ENCODE measurements at regions not wholly inside any gene's neighbourhood (a gene's known extent, or its start where the extent isn't known, plus 50 kb on each side); places are given as distances from the start of the nearest gene placed in this dataset.
A peak's percentile ranks its signal among the peaks of the same experiment; 100 is the strongest.

DNA sequence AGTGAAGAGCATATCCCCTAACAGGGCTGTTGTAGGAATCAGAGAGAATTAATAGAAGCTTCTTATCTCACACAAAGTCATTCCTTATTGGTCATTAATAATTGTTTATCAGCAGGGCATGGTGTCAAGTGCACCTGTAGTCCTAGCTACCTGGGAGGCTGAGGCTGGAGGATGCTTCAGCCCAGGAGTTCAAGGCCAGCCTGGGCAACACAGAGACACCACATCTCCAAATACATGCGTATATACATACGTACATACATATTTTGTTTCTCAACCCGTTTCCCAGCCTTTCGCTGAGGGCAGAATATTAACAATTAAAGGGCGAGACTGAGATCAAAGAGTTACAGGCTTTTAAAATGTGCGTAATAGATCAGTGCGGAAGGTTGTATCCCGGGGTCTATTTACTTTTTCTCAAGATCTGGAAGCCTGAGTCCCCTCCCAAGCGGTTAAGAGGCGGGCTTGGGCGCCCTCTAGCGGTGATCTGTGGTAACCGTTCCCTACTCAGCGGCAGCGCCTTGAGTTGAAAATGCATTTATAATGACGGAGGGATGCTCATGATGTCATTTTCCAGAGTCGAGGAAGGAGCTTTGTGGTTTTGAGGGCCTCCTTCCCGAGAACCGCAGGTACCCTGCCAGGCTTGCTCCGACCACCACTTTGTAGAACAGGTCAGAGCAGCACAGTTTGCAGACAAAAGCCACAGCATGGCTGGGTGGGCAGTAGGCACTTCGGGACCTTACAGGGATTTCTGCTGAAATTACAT, 169.6 kb upstream of the GPR12 start:
- DNase-seq = peak; percentile 46 to 57

- DNase-seq = no peak
These were observed 166.9 kb upstream of the GPR12 start for GRCh38 chr13:26927511-26927910.

DNA sequence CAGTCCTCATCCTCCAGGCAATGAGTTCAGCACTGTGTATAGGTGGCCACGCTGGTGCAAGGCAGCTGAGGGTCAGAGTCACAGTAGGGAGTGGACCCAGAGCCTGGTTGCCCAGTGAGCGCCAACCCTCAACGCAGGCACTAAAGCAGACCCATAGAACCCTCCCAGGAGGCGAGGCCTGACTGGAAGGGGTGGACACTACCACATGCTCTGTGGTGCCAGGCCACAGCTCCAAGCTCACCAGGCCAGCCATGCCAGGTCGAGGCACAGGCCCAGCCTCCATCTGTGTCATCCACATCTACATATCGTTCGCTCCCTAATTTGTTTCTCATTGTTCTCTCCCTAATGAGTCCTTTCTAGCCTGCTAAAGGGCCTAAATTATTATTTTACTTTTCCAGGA, 165.8 kb upstream of the GPR12 start:
- DNase-seq = no peak

DNA sequence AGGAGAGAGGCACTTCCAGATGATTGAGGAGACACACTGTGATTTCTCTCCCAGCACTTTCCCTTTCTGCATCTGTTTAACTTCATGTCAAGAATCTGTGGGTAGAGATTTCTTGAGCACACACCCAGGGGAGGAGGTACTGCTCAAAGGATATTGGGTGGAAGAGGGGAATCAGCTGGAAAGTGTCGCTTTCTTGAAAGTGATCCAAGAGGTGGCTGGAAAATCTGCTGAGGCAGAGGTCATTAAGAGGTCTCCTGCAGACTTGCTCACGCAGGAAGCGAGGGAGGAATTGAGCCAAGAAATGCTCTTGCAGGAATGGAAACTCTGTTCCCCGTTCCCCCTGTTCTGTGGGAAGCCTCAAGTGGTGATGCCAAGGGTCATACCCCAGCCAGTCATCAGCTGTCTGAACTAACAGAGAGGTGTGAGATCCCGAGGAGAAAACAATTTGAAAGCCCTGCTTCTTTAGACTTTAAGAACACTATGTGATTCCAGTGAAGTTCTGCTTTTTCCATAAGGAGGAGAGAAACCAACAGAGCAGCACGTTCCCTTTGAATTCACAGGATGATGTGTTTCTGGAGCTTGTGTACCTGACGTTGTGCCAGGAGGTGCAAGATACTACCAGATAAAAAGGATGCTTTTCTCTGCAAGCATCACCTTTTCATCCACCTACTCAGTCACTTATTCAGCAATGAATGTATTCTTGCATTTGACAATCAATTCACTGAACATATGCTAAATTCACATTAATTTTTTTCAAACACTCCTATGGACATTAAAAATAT, 163.4 kb upstream of the GPR12 start:
- DNase-seq = no peak

GRCh38 chr13:26921918-26922317, 161.3 kb upstream of the GPR12 start:
- DNase-seq = no peak

GRCh38 chr13:26920614-26921355, 160.2 kb upstream of the GPR12 start:
- DNase-seq = no peak

- DNase-seq = no peak
These were observed 159.1 kb upstream of the GPR12 start for GRCh38 chr13:26919732-26920131.

GRCh38 chr13:26919311-26919710, 158.7 kb upstream of the GPR12 start:
- no peak for DNase-seq

GRCh38 chr13:26914624-26915023, 154.0 kb upstream of the GPR12 start:
- no peak for DNase-seq

DNA sequence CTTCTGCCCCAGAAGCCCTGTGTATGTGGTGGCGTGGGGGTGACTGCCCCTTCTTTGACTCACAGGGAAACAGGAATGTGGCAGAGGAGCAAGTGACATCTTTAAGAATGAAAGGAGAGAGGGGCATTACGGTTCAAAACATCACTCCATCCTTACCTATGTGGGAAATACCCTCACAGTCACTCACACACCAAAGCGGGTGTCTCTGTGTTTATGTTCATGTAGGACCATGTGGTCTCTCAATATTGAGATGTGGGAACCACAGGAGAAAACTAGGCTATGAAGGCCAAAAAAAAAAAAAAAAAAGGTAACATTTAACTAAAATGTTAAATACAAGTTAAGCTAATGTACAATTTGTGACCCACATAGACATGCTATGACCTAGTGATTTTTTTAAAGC, 153.6 kb upstream of the GPR12 start:
- DNase-seq = no peak

DNA sequence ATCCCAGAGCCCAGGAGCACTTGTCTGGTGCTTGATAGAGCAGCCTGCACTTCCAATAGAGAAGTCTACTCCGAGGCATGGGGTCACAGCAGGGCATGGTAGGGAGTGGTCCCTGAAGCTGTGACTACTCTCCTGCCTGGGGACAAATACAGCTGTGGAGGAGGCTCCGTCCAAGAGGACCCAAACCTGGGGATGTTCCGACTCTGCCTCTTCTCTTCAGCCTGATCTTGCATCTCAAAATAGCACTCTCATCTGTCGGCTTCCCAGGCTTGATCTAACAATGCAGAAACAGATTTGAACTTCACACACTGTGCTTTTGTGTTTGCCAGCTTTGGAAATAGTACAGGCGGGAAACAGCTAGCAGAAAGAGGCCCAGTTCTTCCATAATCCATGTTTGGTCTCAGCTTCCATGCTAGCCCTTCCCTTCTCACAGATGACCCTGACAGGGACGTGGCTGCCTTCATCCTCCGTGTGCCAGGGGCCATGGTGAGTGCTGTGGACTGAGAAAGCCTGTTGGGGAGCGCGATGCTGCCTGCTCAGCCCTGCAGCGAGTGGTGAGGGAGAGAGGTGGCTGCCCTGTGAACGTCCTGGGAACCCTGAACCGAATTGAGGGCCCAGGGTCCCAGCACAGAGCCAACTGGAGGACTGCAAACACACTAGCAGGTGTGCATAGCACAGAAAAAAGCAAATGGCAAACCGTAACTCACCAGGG, 150.3 kb upstream of the GPR12 start:
- DNase-seq = no peak

DNA sequence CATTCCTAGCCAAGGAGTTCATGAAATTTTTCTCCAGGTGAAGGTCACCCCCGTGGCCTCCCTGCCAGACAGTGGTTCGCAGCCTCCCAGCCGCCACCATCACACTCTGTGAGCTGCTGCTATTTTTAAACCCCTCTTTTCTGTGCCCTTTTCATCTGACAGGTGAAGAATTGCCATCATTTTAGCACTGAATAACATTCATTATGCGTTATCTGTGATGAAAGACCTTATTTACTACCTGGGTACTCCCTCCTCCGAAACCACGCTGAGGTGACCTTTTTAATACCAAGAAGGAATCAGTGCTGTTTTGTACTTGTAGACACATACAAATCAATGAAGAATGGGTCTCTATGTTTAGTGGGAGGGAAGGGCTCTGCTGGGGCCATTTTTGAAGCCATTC, 148.9 kb upstream of the GPR12 start:
- no peak for DNase-seq

- no peak for DNase-seq
These were observed 147.5 kb upstream of the GPR12 start for GRCh38 chr13:26908126-26908525.

- DNase-seq = no peak
These were observed 138.6 kb upstream of the GPR12 start for GRCh38 chr13:26899202-26899601.

DNA sequence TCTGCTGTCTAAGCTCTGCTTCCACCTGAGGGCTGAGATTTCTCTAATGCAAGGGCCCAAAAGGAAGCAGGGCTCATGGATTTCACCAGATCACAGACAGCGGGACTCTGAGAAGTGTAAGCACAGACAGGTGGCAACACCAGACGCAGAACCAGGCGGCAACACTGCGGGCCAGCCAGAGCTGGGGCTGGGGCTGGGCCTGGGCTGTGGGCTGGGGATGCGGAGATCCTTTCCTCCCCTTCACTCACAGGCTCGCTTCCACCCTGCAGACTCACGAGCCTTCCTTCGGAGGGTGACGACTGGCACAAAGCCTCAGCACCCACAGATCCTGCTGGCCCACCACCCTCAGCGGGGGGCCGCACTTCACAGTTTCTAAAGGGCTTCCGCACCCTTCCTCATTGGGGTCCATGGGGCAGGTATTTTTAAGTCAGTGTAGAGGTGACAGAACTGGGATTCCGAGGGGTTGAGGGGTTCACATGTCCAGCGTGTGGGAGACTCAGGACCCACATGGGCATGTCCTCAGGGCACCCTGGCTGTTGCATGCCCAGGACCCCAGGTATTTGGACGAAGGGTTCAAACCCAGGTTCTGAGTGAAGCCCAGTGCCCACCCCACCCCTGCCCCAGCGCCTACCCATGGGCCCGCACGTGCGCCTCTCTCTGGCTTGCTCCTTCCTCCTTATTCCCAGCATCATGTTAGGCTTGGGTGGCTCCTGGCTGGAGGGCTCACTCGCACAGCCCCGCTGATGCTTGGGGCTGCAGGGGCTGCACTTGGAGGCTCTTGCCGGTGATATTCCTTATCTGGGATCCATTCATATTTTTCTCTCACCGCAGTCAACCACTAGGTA, 137.3 kb upstream of the GPR12 start:
- no peak for DNase-seq

DNA sequence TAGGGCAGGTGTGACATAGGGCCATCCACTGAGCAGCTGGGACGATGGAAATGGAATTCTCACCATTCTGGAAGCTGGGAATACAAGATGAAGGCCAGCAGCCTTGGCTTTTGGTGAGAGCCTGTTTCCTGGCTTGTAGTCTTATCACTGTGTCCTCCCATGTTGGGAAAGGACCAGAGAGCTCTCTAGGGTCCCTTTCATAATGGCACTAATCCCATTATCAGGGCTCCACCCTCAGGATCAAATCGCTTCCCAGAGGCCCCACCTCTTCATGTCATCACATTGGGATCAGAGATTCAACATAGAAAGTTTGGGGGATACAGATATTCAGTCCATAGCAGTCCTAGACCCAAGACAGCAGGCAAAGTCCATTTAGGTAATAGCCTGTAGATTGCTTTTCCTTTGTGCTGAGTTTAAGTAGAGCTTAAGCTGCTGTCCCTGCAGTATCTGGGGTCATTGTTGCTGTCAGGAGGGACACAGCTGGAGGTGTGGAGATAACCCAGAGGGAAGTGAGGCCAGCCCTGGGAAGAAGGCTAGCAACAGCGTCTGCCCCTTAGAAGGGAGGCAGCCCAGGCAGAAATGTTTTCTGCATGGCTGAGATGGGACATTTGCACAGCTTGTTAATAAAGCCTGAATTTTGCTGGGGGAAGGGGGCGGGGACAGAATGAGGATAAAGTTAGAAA, 136.5 kb upstream of the GPR12 start:
- DNase-seq = no peak

- DNase-seq = no peak
These were observed 135.4 kb upstream of the GPR12 start for GRCh38 chr13:26895808-26896466.

GRCh38 chr13:26895081-26895807, 134.7 kb upstream of the GPR12 start:
- DNase-seq = no peak

- DNase-seq = no peak
These were observed 128.0 kb upstream of the GPR12 start for GRCh38 chr13:26888632-26889031.

DNA sequence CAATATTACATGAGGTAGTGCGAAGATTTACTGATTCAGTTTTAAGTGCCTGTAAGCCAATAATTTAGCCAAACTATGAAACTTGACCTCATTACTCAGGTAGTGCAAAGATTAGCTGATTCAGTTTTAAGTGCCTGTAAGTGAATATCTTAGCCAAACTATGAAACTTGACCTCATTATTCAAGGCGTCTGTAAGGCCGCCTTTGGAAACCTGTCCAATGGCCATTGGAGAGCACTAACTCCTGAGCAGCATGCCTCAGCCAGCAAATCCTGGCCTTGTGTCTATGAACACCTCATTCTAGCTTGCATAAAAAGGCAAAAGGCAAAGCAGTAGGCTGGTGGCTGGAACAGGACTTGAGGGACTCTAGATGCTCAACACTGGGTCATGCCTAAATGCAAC, 127.0 kb upstream of the GPR12 start:
- no peak for DNase-seq
